Kasumi-1 (cell line): ENCODE measurements at regions not wholly inside any gene's neighbourhood (a gene's known extent, or its start where the extent isn't known, plus 50 kb on each side); places are given as distances from the start of the nearest gene placed in this dataset.

Source experiments
- DNase-seq, 2 experiments: peaks; one replicate each; lab custom pipeline; 2025; lab: John Stamatoyannopoulos, UW

GRCh38 chr3:118810499-118811035 lies 224.1 kb downstream of the IGSF11 start:
- no peak for DNase-seq

- no peak for DNase-seq
Measured at GRCh38 chr3:118811236-118811732, 223.4 kb downstream of the IGSF11 start.

- DNase-seq: no peak
Measured at GRCh38 chr3:118813472-118813871, 221.2 kb downstream of the IGSF11 start.

GRCh38 chr3:118817748-118818165 lies 216.9 kb downstream of the IGSF11 start:
- DNase-seq: peak; percentile 81 to 88

- no peak for DNase-seq
Measured at GRCh38 chr3:118818386-118818785, 216.3 kb downstream of the IGSF11 start.

- no peak for DNase-seq
Measured at GRCh38 chr3:118823626-118824025, 211.0 kb downstream of the IGSF11 start.

- no peak for DNase-seq
Measured at GRCh38 chr3:118827446-118827845, 207.2 kb downstream of the IGSF11 start.

- no peak for DNase-seq
Measured at GRCh38 chr3:118828351-118828750, 206.3 kb downstream of the IGSF11 start.

GRCh38 chr3:118833075-118833474 lies 201.6 kb downstream of the IGSF11 start:
- DNase-seq: no peak

- no peak for DNase-seq
Measured at GRCh38 chr3:118838871-118839270, 195.8 kb downstream of the IGSF11 start.

- no peak for DNase-seq
Measured at GRCh38 chr3:118842147-118842863, 192.3 kb downstream of the IGSF11 start.

GRCh38 chr3:118846176-118846575 lies 188.5 kb downstream of the IGSF11 start:
- no peak for DNase-seq
